ENCODE measurements at regions not wholly inside any gene's neighbourhood (a gene's known extent, or its start where the extent isn't known, plus 50 kb on each side); places are given as distances from the start of the nearest gene placed in this dataset.

DNA sequence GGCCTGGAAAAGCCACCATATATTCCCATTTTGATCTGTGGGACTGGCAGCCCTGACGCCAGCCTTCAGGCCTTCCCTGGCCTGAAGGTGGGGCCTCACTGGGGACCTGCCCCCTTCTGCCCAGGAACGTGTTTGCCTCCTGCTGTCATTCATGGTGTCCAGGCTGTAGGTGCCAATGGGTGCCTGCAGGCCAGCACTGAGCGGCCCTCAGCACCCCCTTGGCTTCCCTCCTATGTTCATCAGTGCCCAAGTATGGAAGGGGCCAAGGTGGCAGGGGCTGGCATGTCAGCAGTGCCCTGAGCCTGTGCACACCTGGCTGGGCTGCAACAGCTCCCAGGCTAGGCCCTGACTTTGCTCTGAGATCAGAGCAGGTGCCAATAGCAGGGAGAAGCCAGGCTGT is 800.3 kb upstream of the RAB6C start:
- intact Hi-C loops (cut with micrococcal nuclease; ENCODE audit: unreplicated experiment), result no loop called here
- H3K79me2 ChIP-seq (ENCODE audit: low read depth), result no peaks in the 10 kb centered on the region
- no peaks in the 10 kb centered on the region for H3K36me3 ChIP-seq (ENCODE audit: low read depth)
- H3K27ac ChIP-seq, result no peak overlapping the region
- no peaks in the 10 kb centered on the region for H3F3A ChIP-seq (ENCODE audit: insufficient read depth, low read depth)
- H3K9me3 ChIP-seq (ENCODE audit: insufficient read depth, low read depth), result no peaks in the 10 kb centered on the region
- CTCF ChIA-PET, result no interaction called here
- no peaks in the 10 kb centered on the region for H3K27me3 ChIP-seq (ENCODE audit: insufficient read depth, low read depth)
- H3K4me2 ChIP-seq, result no peak overlapping the region
- H2AFZ ChIP-seq, result no peak overlapping the region
- H3K9me2 ChIP-seq (ENCODE audit: insufficient read depth), result no peaks in the 10 kb centered on the region
- TF ChIP-seq EZH2 (IDR thresholded peaks at IDR 0.05; ENCODE audit: low read depth), result no peak
- TF ChIP-seq, protein P1, sequence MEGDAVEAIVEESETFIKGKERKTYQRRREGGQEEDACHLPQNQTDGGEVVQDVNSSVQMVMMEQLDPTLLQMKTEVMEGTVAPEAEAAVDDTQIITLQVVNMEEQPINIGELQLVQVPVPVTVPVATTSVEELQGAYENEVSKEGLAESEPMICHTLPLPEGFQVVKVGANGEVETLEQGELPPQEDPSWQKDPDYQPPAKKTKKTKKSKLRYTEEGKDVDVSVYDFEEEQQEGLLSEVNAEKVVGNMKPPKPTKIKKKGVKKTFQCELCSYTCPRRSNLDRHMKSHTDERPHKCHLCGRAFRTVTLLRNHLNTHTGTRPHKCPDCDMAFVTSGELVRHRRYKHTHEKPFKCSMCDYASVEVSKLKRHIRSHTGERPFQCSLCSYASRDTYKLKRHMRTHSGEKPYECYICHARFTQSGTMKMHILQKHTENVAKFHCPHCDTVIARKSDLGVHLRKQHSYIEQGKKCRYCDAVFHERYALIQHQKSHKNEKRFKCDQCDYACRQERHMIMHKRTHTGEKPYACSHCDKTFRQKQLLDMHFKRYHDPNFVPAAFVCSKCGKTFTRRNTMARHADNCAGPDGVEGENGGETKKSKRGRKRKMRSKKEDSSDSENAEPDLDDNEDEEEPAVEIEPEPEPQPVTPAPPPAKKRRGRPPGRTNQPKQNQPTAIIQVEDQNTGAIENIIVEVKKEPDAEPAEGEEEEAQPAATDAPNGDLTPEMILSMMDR (conservative IDR thresholded peaks at IDR 0.05), result no peak
- H4K20me1 ChIP-seq (ENCODE audit: insufficient read depth), result no peaks in the 10 kb centered on the region
- no TSS peak for BruUV-seq (replicated peaks)
- no peaks in the 10 kb centered on the region for H3K4me1 ChIP-seq (replicated peaks; ENCODE audit: insufficient read depth)
- no peak overlapping the region for H3K4me3 ChIP-seq
- POLR2A ChIA-PET (ENCODE audit: unreplicated experiment), result no interaction called here
- no peak for DNase-seq

DNA sequence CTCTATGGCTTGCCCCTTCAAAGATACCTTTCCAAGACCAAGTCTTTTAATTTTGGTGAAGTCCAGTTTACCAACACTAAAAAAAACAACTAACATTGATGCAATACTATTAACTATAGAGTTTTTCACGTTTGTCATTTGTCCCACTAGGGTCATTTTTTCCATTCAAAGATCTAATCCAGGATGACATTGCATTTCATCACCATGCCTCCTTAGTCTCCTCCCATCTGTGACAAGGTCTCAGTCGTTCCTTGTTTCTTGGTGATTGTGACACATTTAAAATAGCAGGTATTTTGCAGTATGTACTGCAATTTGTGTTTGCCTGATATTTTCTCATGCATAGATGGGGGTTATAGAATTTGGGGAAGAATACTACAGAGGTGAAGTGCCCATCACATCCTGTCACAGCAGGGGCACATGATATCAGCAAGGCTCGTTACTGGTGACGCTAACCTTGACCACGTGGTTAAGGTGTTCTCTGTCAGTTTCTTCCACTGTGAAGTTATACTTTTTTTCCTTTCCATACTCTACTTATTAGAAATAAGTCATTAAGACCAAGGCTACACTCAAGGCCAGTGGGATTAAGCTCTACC is 799.2 kb upstream of the RAB6C start:
- no peaks in the 10 kb centered on the region for H3F3A ChIP-seq (ENCODE audit: insufficient read depth, low read depth)
- no peaks in the 10 kb centered on the region for H3K79me2 ChIP-seq (ENCODE audit: low read depth)
- POLR2A ChIA-PET (ENCODE audit: unreplicated experiment), result no interaction called here
- no peak overlapping the region for H3K27ac ChIP-seq
- CTCF ChIA-PET, result no interaction called here
- no peaks in the 10 kb centered on the region for H3K4me1 ChIP-seq (replicated peaks; ENCODE audit: insufficient read depth)
- intact Hi-C loops (cut with micrococcal nuclease; ENCODE audit: unreplicated experiment), result no loop called here
- TF ChIP-seq, protein P1 (conservative IDR thresholded peaks at IDR 0.05), result no peak
- TF ChIP-seq EZH2 (IDR thresholded peaks at IDR 0.05; ENCODE audit: low read depth), result no peak
- H3K4me2 ChIP-seq, result no peak overlapping the region
- H3K9me3 ChIP-seq (ENCODE audit: insufficient read depth, low read depth), result no peaks in the 10 kb centered on the region
- no peaks in the 10 kb centered on the region for H3K9me2 ChIP-seq (ENCODE audit: insufficient read depth)
- H3K4me3 ChIP-seq, result no peak overlapping the region
- H2AFZ ChIP-seq, result no peak overlapping the region
- no peak for DNase-seq
- no peaks in the 10 kb centered on the region for H3K36me3 ChIP-seq (ENCODE audit: low read depth)
- BruUV-seq (replicated peaks), result no TSS peak
- no peaks in the 10 kb centered on the region for H4K20me1 ChIP-seq (ENCODE audit: insufficient read depth)
- no peaks in the 10 kb centered on the region for H3K27me3 ChIP-seq (ENCODE audit: insufficient read depth, low read depth)

DNA sequence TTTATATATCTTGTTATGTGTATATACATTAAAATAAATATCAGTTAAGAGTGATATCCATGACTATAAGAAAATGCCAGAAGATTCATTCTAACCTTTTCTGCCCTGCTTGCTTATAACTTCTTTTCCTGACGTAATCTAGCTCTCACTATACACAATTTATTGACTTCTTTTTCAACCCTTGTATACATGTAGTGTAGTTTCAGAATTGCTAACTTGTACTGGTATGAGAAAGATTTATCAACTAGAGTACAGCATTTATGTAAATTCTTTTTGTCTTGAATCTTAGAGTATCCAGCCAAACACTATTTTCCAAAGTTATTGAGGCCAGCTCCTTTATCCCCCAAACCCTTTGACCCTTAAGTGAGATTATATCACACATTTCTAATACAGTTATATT is 798.0 kb upstream of the RAB6C start:
- intact Hi-C loops (cut with micrococcal nuclease; ENCODE audit: unreplicated experiment), result no loop called here
- Histone ChIP-seq H3K27me3 (ENCODE audit: insufficient read depth, low read depth) (peaks cover under 1% of the 10 kb centered on the region; the same call in 1 of the 2 replicates), H3K9me3 (ENCODE audit: insufficient read depth, low read depth) (no peaks in the 10 kb centered on the region), H3K79me2 (ENCODE audit: low read depth) (no peaks in the 10 kb centered on the region), H3K36me3 (ENCODE audit: low read depth) (no peaks in the 10 kb centered on the region), H2AFZ (no peak overlapping the region), H3K9me2 (ENCODE audit: insufficient read depth) (no peaks in the 10 kb centered on the region), H3K4me2 (no peak overlapping the region), H3K27ac (no peak overlapping the region), H3K4me3 (no peak overlapping the region), H3F3A (ENCODE audit: insufficient read depth, low read depth) (no peaks in the 10 kb centered on the region), H4K20me1 (ENCODE audit: insufficient read depth) (no peaks in the 10 kb centered on the region), H3K4me1 (replicated peaks; ENCODE audit: insufficient read depth) (no peaks in the 10 kb centered on the region)
- BruUV-seq (replicated peaks), result no TSS peak
- TF ChIP-seq, protein P1 (conservative IDR thresholded peaks at IDR 0.05), result no peak
- TF ChIP-seq EZH2 (IDR thresholded peaks at IDR 0.05; ENCODE audit: low read depth), result no peak
- no peak for DNase-seq
- POLR2A ChIA-PET (ENCODE audit: unreplicated experiment), result no interaction called here
- CTCF ChIA-PET, result no interaction called here
